Activated naive CD8-positive, alpha-beta T cell (primary cell): ENCODE measurements at regions not wholly inside any gene's neighbourhood (a gene's known extent, or its start where the extent isn't known, plus 50 kb on each side); places are given as distances from the start of the nearest gene placed in this dataset.
"Not testable (repeated sequence)": the region's sequence is repeated elsewhere in the genome, so short reads cannot be mapped to it uniquely, and the experiment has no call there.

Experiments
- H3K27ac Mint-ChIP-seq: one replicate; pipeline ENCODE4 v1.8.0; 2021; ENCODE audit warnings: mixed read lengths
- H3K27me3 Mint-ChIP-seq: one replicate; pipeline ENCODE4 v1.8.0; 2021; ENCODE audit warnings: mixed read lengths
- H3K36me3 Mint-ChIP-seq: one replicate; pipeline ENCODE4 v1.8.0; 2021; ENCODE audit warnings: mixed read lengths
- H3K4me1 Mint-ChIP-seq: one replicate; pipeline ENCODE4 v1.8.0; 2021; ENCODE audit warnings: low read depth, mixed read lengths
- H3K4me3 Mint-ChIP-seq: one replicate; pipeline ENCODE4 v1.8.0; 2021; ENCODE audit warnings: mild to moderate bottlenecking, mixed read lengths
- H3K9me3 Mint-ChIP-seq: one replicate; pipeline ENCODE4 v1.8.0; 2021; ENCODE audit warnings: low read depth, mixed read lengths

GRCh38 chr13:21901811-21902708 is 231.2 kb downstream of the FGF9 start:
- Mint-ChIP-seq H3K27ac (no peak overlapping the region), H3K27me3 (peaks cover 2% of the 10 kb centered on the region), H3K9me3 (no peaks in the 10 kb centered on the region), H3K4me1 (no peaks in the 10 kb centered on the region), H3K36me3 (no peaks in the 10 kb centered on the region), H3K4me3 (no peak overlapping the region)

GRCh38 chr13:21902709-21903098 is 231.8 kb downstream of the FGF9 start:
- H3K9me3 Mint-ChIP-seq: no peaks in the 10 kb centered on the region
- H3K27ac Mint-ChIP-seq: no peak overlapping the region
- H3K4me3 Mint-ChIP-seq: no peak overlapping the region
- no peaks in the 10 kb centered on the region for H3K36me3 Mint-ChIP-seq
- H3K27me3 Mint-ChIP-seq: peaks cover 2% of the 10 kb centered on the region
- no peaks in the 10 kb centered on the region for H3K4me1 Mint-ChIP-seq

- Mint-ChIP-seq H3K27me3 (peaks cover 2% of the 10 kb centered on the region), H3K36me3 (no peaks in the 10 kb centered on the region), H3K4me3 (no peak overlapping the region), H3K27ac (no peak overlapping the region), H3K4me1 (no peaks in the 10 kb centered on the region), H3K9me3 (no peaks in the 10 kb centered on the region)
These were observed 234.6 kb downstream of the FGF9 start for GRCh38 chr13:21905486-21905885.

GRCh38 chr13:21909331-21909730 is 238.5 kb downstream of the FGF9 start:
- Mint-ChIP-seq H3K27me3 (no peaks in the 10 kb centered on the region), H3K4me3 (no peak overlapping the region), H3K36me3 (no peaks in the 10 kb centered on the region), H3K4me1 (no peaks in the 10 kb centered on the region), H3K27ac (no peak overlapping the region), H3K9me3 (no peaks in the 10 kb centered on the region)

- H3K9me3 Mint-ChIP-seq: no peaks in the 10 kb centered on the region
- H3K27ac Mint-ChIP-seq: no peak overlapping the region
- no peaks in the 10 kb centered on the region for H3K4me1 Mint-ChIP-seq
- no peak overlapping the region for H3K4me3 Mint-ChIP-seq
- no peaks in the 10 kb centered on the region for H3K27me3 Mint-ChIP-seq
- H3K36me3 Mint-ChIP-seq: no peaks in the 10 kb centered on the region
These were observed 239.7 kb downstream of the FGF9 start for GRCh38 chr13:21910546-21910945.

- H3K9me3 Mint-ChIP-seq: no peaks in the 10 kb centered on the region
- H3K36me3 Mint-ChIP-seq: no peaks in the 10 kb centered on the region
- no peak overlapping the region for H3K4me3 Mint-ChIP-seq
- no peak overlapping the region for H3K27ac Mint-ChIP-seq
- no peaks in the 10 kb centered on the region for H3K4me1 Mint-ChIP-seq
- H3K27me3 Mint-ChIP-seq: no peaks in the 10 kb centered on the region
These were observed 240.9 kb downstream of the FGF9 start for GRCh38 chr13:21911646-21912298.

- Mint-ChIP-seq H3K27ac (no peak overlapping the region), H3K9me3 (no peaks in the 10 kb centered on the region), H3K4me3 (no peak overlapping the region), H3K36me3 (no peaks in the 10 kb centered on the region), H3K4me1 (no peaks in the 10 kb centered on the region), H3K27me3 (no peaks in the 10 kb centered on the region)
These were observed 242.1 kb downstream of the FGF9 start for GRCh38 chr13:21913010-21913409.

- Mint-ChIP-seq H3K4me1 (no peaks in the 10 kb centered on the region), H3K27me3 (no peaks in the 10 kb centered on the region), H3K4me3 (no peak overlapping the region), H3K36me3 (no peaks in the 10 kb centered on the region), H3K9me3 (no peaks in the 10 kb centered on the region), H3K27ac (no peak overlapping the region)
These were observed 246.5 kb downstream of the FGF9 start for GRCh38 chr13:21917086-21918015.

GRCh38 chr13:21920802-21921201 is 249.9 kb downstream of the FGF9 start:
- H3K36me3 Mint-ChIP-seq, H3K4me1 Mint-ChIP-seq, H3K27ac Mint-ChIP-seq, H3K4me3 Mint-ChIP-seq, H3K9me3 Mint-ChIP-seq, H3K27me3 Mint-ChIP-seq: not testable (repeated sequence)

GRCh38 chr13:21924958-21925357 is 254.1 kb downstream of the FGF9 start:
- no peaks in the 10 kb centered on the region for H3K27me3 Mint-ChIP-seq
- no peak overlapping the region for H3K4me3 Mint-ChIP-seq
- no peaks in the 10 kb centered on the region for H3K36me3 Mint-ChIP-seq
- no peaks in the 10 kb centered on the region for H3K4me1 Mint-ChIP-seq
- no peak overlapping the region for H3K27ac Mint-ChIP-seq
- H3K9me3 Mint-ChIP-seq: no peaks in the 10 kb centered on the region

GRCh38 chr13:21925720-21926119 is 254.8 kb downstream of the FGF9 start:
- Mint-ChIP-seq H3K27me3 (no peaks in the 10 kb centered on the region), H3K4me3 (no peak overlapping the region), H3K27ac (no peak overlapping the region), H3K36me3 (no peaks in the 10 kb centered on the region), H3K9me3 (no peaks in the 10 kb centered on the region), H3K4me1 (no peaks in the 10 kb centered on the region)

GRCh38 chr13:21929400-21929799 is 258.5 kb downstream of the FGF9 start:
- Mint-ChIP-seq H3K36me3 (no peaks in the 10 kb centered on the region), H3K27me3 (no peaks in the 10 kb centered on the region), H3K4me1 (no peaks in the 10 kb centered on the region), H3K4me3 (no peak overlapping the region), H3K27ac (no peak overlapping the region), H3K9me3 (no peaks in the 10 kb centered on the region)

GRCh38 chr13:21930536-21930935 is 259.7 kb downstream of the FGF9 start:
- no peaks in the 10 kb centered on the region for H3K9me3 Mint-ChIP-seq
- no peak overlapping the region for H3K4me3 Mint-ChIP-seq
- no peaks in the 10 kb centered on the region for H3K36me3 Mint-ChIP-seq
- H3K27ac Mint-ChIP-seq: no peak overlapping the region
- no peaks in the 10 kb centered on the region for H3K27me3 Mint-ChIP-seq
- no peaks in the 10 kb centered on the region for H3K4me1 Mint-ChIP-seq

- H3K4me3 Mint-ChIP-seq: no peak overlapping the region
- H3K27ac Mint-ChIP-seq: no peak overlapping the region
- H3K27me3 Mint-ChIP-seq: no peaks in the 10 kb centered on the region
- no peaks in the 10 kb centered on the region for H3K9me3 Mint-ChIP-seq
- no peaks in the 10 kb centered on the region for H3K36me3 Mint-ChIP-seq
- no peaks in the 10 kb centered on the region for H3K4me1 Mint-ChIP-seq
These were observed 261.7 kb downstream of the FGF9 start for GRCh38 chr13:21932578-21932977.

- no peak overlapping the region for H3K4me3 Mint-ChIP-seq
- H3K9me3 Mint-ChIP-seq: no peaks in the 10 kb centered on the region
- no peaks in the 10 kb centered on the region for H3K27me3 Mint-ChIP-seq
- no peak overlapping the region for H3K27ac Mint-ChIP-seq
- H3K4me1 Mint-ChIP-seq: no peaks in the 10 kb centered on the region
- H3K36me3 Mint-ChIP-seq: no peaks in the 10 kb centered on the region
These were observed 262.1 kb downstream of the FGF9 start for GRCh38 chr13:21932996-21933395.
